Parathyroid adenoma (tissue), 2 donors: ENCODE measurements at regions not wholly inside any gene's neighbourhood (a gene's known extent, or its start where the extent isn't known, plus 50 kb on each side); places are given as distances from the start of the nearest gene placed in this dataset.

ENCODE experiments used
- H2AFZ ChIP-seq: fragments of 300-600 bp; sonication (generic); one replicate; pipeline ENCODE4 v1.7.0; 2017; ENCODE audit warnings: antibody characterized with exemption, mild to moderate bottlenecking
- H3K27ac ChIP-seq: fragments of 300-600 bp; sonication (generic); one replicate; pipeline ENCODE4 v1.7.0; 2017
- H3K27me3 ChIP-seq: fragments of 300-600 bp; sonication (generic); one replicate; pipeline ENCODE4 v1.7.0; 2017; ENCODE audit warnings: low read length; ENCODE audit not compliant: control insufficient read depth, insufficient read depth
- H3K36me3 ChIP-seq: fragments of 300-600 bp; sonication (generic); one replicate; pipeline ENCODE4 v1.7.0; 2017; ENCODE audit warnings: low read length; ENCODE audit not compliant: control insufficient read depth, insufficient read depth
- H3K4me1 ChIP-seq: fragments of 300-600 bp; sonication (generic); one replicate; pipeline ENCODE4 v1.7.0; 2017; ENCODE audit warnings: control low read depth
- H3K4me2 ChIP-seq: fragments of 300-600 bp; sonication (generic); one replicate; pipeline ENCODE4 v1.7.0; 2017; ENCODE audit warnings: low read length
- H3K4me3 ChIP-seq: fragments of 300-600 bp; sonication (generic); one replicate; pipeline ENCODE4 v1.7.0; 2017; ENCODE audit warnings: low read depth, low read length
- H3K79me2 ChIP-seq: fragments of 300-600 bp; sonication (generic); one replicate; pipeline ENCODE4 v1.7.0; 2017; ENCODE audit warnings: control low read depth
- H3K9ac ChIP-seq: fragments of 300-600 bp; sonication (generic); one replicate; pipeline ENCODE4 v1.7.0; 2017; ENCODE audit warnings: mild to moderate bottlenecking
- H3K9me3 ChIP-seq: fragments of 300-600 bp; sonication (generic); one replicate; pipeline ENCODE4 v1.7.0; 2017; ENCODE audit warnings: low read length; ENCODE audit not compliant: control insufficient read depth
- TF ChIP-seq, protein P1 (sequence below): fragments of 300-600 bp; sonication (generic); IDR thresholded peaks from one replicate; pipeline ENCODE4 v1.7.0; 2017; ENCODE audit warnings: antibody characterized with exemption, mild to moderate bottlenecking
- donor health status: primary hyperparathyroidism.

DNA sequence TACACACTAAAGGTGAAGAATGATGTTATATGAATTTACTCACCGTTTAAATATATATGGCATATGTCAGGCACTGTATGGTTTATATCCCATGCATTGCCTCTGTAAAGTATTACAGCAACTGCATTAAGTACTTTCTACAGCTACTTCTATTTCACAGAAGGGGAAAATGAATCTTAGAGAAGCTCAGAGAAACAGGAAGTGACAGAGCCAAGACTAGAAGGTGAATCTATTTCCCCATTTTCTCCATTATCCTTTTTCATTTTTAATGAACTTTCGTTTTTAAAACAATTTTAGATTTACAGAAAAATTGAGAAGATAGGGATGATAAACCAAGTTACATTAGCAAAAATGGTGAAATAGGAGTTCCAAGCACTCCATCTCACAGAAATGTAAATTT lies 863.3 kb downstream of the UQCRFS1 start:
- H3K27ac ChIP-seq = no peak overlapping the region
- H3K4me3 ChIP-seq = no peak overlapping the region
- H3K27me3 ChIP-seq = no peaks in the 10 kb centered on the region
- H3K79me2 ChIP-seq = no peaks in the 10 kb centered on the region
- H3K4me2 ChIP-seq = no peak overlapping the region
- H3K9ac ChIP-seq = no peak overlapping the region
- TF ChIP-seq, protein P1, sequence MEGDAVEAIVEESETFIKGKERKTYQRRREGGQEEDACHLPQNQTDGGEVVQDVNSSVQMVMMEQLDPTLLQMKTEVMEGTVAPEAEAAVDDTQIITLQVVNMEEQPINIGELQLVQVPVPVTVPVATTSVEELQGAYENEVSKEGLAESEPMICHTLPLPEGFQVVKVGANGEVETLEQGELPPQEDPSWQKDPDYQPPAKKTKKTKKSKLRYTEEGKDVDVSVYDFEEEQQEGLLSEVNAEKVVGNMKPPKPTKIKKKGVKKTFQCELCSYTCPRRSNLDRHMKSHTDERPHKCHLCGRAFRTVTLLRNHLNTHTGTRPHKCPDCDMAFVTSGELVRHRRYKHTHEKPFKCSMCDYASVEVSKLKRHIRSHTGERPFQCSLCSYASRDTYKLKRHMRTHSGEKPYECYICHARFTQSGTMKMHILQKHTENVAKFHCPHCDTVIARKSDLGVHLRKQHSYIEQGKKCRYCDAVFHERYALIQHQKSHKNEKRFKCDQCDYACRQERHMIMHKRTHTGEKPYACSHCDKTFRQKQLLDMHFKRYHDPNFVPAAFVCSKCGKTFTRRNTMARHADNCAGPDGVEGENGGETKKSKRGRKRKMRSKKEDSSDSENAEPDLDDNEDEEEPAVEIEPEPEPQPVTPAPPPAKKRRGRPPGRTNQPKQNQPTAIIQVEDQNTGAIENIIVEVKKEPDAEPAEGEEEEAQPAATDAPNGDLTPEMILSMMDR = no peak
- H3K36me3 ChIP-seq = no peaks in the 10 kb centered on the region
- no peaks in the 10 kb centered on the region for H3K4me1 ChIP-seq
- no peaks in the 10 kb centered on the region for H3K9me3 ChIP-seq
- no peak overlapping the region for H2AFZ ChIP-seq

DNA sequence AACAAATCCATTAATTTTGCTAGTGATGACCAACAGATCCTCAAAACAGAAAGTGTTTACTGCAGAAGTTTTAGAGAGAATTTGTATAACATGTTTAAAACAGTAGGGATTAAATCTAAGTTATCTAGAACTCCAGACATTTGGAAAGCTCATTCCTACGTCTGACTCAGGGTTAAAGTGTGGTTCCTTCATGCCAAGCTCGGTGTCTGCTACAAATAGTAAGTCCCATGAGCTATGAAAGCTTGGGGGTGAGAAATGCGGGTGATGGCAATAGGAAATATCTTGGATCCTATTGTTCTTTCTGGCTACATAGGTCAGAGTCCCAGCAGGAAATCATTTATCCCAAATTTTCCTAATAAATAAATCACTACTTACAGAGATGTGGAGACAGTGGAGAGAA lies 867.1 kb downstream of the UQCRFS1 start:
- Histone ChIP-seq H3K27me3 (no peaks in the 10 kb centered on the region), H3K79me2 (no peaks in the 10 kb centered on the region), H3K4me2 (no peak overlapping the region), H3K9ac (no peak overlapping the region), H3K9me3 (no peaks in the 10 kb centered on the region), H2AFZ (no peak overlapping the region), H3K27ac (no peak overlapping the region), H3K36me3 (no peaks in the 10 kb centered on the region), H3K4me3 (no peak overlapping the region), H3K4me1 (no peaks in the 10 kb centered on the region)
- TF ChIP-seq, protein P1 = no peak

DNA sequence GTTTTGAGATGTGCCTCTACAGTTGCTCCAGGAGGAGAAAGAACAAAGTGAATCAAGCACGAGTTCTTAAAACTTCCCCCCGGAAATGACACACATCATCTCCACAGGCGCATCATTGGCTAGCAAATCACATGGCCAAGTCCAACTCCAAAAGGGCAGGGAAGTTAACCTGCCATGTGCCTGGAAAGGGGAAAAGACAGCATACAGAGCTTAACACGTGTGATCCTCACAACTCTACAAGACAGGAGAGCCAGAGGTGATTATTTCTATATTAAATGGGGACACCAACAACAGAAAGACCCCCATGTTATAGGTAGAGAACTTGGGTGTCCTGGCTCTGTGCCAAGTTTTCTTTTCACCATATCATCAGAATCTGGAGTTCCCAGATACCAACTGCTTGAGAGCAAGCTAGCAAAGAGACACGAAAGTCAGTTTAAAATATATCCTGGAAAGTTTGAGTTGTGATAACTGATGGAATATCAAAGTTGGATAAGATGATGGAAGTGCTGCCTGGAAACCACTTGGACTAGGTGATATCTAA lies 871.1 kb downstream of the UQCRFS1 start:
- TF ChIP-seq, protein P1 = no peak
- Histone ChIP-seq H3K9ac (no peak overlapping the region), H3K9me3 (no peaks in the 10 kb centered on the region), H3K27ac (no peak overlapping the region), H3K4me2 (no peak overlapping the region), H2AFZ (no peak overlapping the region), H3K4me3 (no peak overlapping the region), H3K36me3 (no peaks in the 10 kb centered on the region), H3K27me3 (no peaks in the 10 kb centered on the region), H3K79me2 (no peaks in the 10 kb centered on the region), H3K4me1 (no peaks in the 10 kb centered on the region)

DNA sequence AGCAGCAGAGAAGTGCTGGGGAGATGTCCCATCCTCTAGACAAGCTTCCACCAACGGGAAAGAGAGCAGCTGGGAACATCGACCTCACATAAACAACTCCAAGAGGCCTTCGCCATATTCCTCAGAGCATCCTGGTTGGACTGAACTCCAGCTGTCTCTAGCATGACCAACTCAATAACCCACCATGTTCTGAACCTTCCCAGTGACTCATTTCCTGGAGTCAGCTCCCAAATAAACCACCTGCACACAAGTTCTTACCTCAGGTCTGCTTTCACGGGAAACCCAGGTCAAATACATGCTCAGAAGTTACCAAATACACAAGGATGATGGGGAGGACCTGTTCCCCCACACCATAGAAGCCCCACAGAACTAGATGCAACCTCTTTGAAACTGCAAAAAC lies 878.5 kb downstream of the UQCRFS1 start:
- H3K9me3 ChIP-seq = no peaks in the 10 kb centered on the region
- no peaks in the 10 kb centered on the region for H3K36me3 ChIP-seq
- H2AFZ ChIP-seq = no peak overlapping the region
- no peak overlapping the region for H3K4me2 ChIP-seq
- TF ChIP-seq, protein P1 = no peak
- no peak overlapping the region for H3K4me3 ChIP-seq
- H3K27ac ChIP-seq = no peak overlapping the region
- H3K4me1 ChIP-seq = no peaks in the 10 kb centered on the region
- H3K79me2 ChIP-seq = no peaks in the 10 kb centered on the region
- no peaks in the 10 kb centered on the region for H3K27me3 ChIP-seq
- H3K9ac ChIP-seq = no peak overlapping the region

DNA sequence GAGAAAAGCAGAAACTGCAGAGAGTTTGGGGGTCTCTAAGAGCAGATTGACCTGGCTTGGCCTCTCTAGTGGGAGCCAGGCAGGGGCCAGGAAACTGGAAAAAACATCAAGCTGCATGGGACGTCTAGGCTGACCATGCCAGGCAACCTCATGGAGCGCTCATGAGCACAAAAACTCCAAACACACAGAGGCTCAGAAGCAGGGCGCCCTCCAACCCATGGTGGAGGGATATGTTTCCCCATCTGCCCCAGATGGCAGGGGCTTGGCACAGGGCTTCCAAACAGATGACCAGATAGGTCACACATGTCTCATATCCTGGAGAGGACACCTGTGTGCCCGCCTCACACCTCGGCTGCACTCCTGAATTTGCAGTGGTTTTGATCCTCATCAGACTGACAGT lies 879.0 kb downstream of the UQCRFS1 start:
- Histone ChIP-seq H3K9me3 (no peaks in the 10 kb centered on the region), H3K4me3 (no peak overlapping the region), H3K4me1 (no peaks in the 10 kb centered on the region), H3K9ac (no peak overlapping the region), H3K27ac (no peak overlapping the region), H3K4me2 (no peak overlapping the region), H3K79me2 (no peaks in the 10 kb centered on the region), H2AFZ (no peak overlapping the region), H3K27me3 (no peaks in the 10 kb centered on the region), H3K36me3 (no peaks in the 10 kb centered on the region)
- TF ChIP-seq, protein P1 = no peak
